ENCODE measurements at regions not wholly inside any gene's neighbourhood (a gene's known extent, or its start where the extent isn't known, plus 50 kb on each side); places are given as distances from the start of the nearest gene placed in this dataset.

- TF ChIP-seq CTCF (IDR thresholded peaks at IDR 0.05; ENCODE audit: insufficient read depth, low read length) (no peak), POLR2AphosphoS5 (IDR thresholded peaks at IDR 0.05; ENCODE audit: low read depth) (no peak)
- DNase-seq (ENCODE audit: low read depth in 1 of 2, low spot score in 1 of 2), result no peak
- no peak overlapping the region for H3K4me3 ChIP-seq (replicated peaks; ENCODE audit: insufficient read depth, low read length)
- no peak overlapping the region for H3K27ac ChIP-seq (replicated peaks)
- peaks cover 3% of the 10 kb centered on the region for H3K27me3 ChIP-seq (ENCODE audit: insufficient read depth, poor library complexity, severe bottlenecking)
These were observed 139.8 kb upstream of the BACH2 start for GRCh38 chr6:90436403-90436802.

GRCh38 chr6:90435207-90435899 is 138.7 kb upstream of the BACH2 start:
- Histone ChIP-seq H3K4me3 (replicated peaks; ENCODE audit: insufficient read depth, low read length) (no peak overlapping the region), H3K27ac (replicated peaks) (no peak overlapping the region), H3K27me3 (ENCODE audit: insufficient read depth, poor library complexity, severe bottlenecking) (no peaks in the 10 kb centered on the region)
- TF ChIP-seq POLR2AphosphoS5 (IDR thresholded peaks at IDR 0.05; ENCODE audit: low read depth), result no peak
- no peak for TF ChIP-seq REST (IDR thresholded peaks at IDR 0.05; ENCODE audit: insufficient replicate concordance, low read depth)
- no peak for TF ChIP-seq SPI1 (IDR thresholded peaks at IDR 0.05; ENCODE audit: borderline replicate concordance, low read depth)
- no peak for TF ChIP-seq CTCF (IDR thresholded peaks at IDR 0.05; ENCODE audit: insufficient read depth, low read length)
- TF ChIP-seq GABPA (IDR thresholded peaks at IDR 0.05; ENCODE audit: low read depth), result no peak
- no peak for DNase-seq (ENCODE audit: low read depth in 1 of 2, low spot score in 1 of 2)

GRCh38 chr6:90434094-90434493 is 137.5 kb upstream of the BACH2 start:
- no peak for DNase-seq (ENCODE audit: low read depth in 1 of 2, low spot score in 1 of 2)
- TF ChIP-seq SPI1 (IDR thresholded peaks at IDR 0.05; ENCODE audit: borderline replicate concordance, low read depth) (no peak), REST (IDR thresholded peaks at IDR 0.05; ENCODE audit: insufficient replicate concordance, low read depth) (no peak), CTCF (IDR thresholded peaks at IDR 0.05; ENCODE audit: insufficient read depth, low read length) (no peak), POLR2AphosphoS5 (IDR thresholded peaks at IDR 0.05; ENCODE audit: low read depth) (no peak)
- no peak overlapping the region for H3K27ac ChIP-seq (replicated peaks)
- no peaks in the 10 kb centered on the region for H3K27me3 ChIP-seq (ENCODE audit: insufficient read depth, poor library complexity, severe bottlenecking)
- H3K4me3 ChIP-seq (replicated peaks; ENCODE audit: insufficient read depth, low read length), result no peak overlapping the region

- H3K4me3 ChIP-seq (replicated peaks; ENCODE audit: insufficient read depth, low read length), result no peak overlapping the region
- no peak for DNase-seq (ENCODE audit: low read depth in 1 of 2, low spot score in 1 of 2)
- no peaks in the 10 kb centered on the region for H3K27me3 ChIP-seq (ENCODE audit: insufficient read depth, poor library complexity, severe bottlenecking)
- TF ChIP-seq POLR2AphosphoS5 (IDR thresholded peaks at IDR 0.05; ENCODE audit: low read depth), result no peak
- 0 out of 2 replicates have a peak, but pooled peaks have one; percentile 7 for TF ChIP-seq SPI1 (IDR thresholded peaks at IDR 0.05; ENCODE audit: borderline replicate concordance, low read depth)
- no peak overlapping the region for H3K27ac ChIP-seq (replicated peaks)
These were observed 136.3 kb upstream of the BACH2 start for GRCh38 chr6:90432937-90433336.
